SH-SY5Y (cell line): ENCODE measurements at regions not wholly inside any gene's neighbourhood (a gene's known extent, or its start where the extent isn't known, plus 50 kb on each side); places are given as distances from the start of the nearest gene placed in this dataset.

Source experiments
- GATA2 ChIP-seq: IDR thresholded peaks from 2 replicates; pipeline ENCODE4 v1.6.1; 2011; ENCODE audit warnings: mild to moderate bottlenecking, low read depth, low read length
- GATA3 ChIP-seq: IDR thresholded peaks from 2 replicates; pipeline ENCODE4 v1.6.1; 2011; ENCODE audit warnings: low read depth, mild to moderate bottlenecking, low read length, moderate library complexity

DNA sequence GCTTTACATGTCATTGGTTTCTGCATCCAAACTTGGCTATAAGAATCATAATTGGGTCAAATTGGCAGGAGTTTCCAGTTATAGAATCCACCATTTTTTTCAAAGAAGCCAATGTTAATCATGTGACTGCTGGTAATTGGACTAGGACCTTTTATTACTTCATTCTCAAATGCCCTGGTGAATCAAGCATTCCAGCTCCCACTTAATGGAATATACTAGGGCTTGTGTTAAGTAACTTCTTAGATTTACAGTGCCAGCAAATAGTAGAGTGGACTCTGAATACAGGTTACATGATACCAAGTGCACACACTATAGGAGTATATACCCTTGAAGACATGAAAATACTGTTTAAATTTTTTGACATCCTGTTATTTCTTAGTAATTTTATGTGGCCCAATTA lies 96.7 kb downstream of the NUDT12 start:
- TF ChIP-seq GATA2, result no peak
- no peak for TF ChIP-seq GATA3
